ENCODE measurements at regions not wholly inside any gene's neighbourhood (a gene's known extent, or its start where the extent isn't known, plus 50 kb on each side); places are given as distances from the start of the nearest gene placed in this dataset.

DNA sequence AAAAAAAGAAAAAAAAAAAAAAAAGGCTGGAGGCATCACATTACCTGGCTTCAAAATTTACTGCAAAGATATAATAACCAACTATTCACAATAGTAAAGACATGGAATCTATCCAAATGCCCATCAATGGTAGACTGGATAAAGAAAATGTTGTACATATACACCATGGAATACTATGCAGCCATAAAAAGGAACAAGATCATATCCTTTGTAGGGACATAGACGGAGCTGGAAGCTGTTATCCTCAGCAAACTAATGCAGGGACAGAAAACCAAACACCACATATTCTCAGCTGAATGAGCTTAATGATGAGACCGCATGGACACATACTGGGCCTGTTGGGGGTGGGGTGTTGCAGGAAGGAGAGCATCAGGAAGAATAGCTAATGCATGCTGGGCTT lies 330.5 kb downstream of the SRGAP2C start:
- 48% methylated on average over 2 of the region's 2 CpGs for WGBS (ENCODE audit: insufficient coverage, insufficient replicate concordance, low lambda C conversion rate, missing lambda C conversion rate)
- intact Hi-C loops (cut with micrococcal nuclease; ENCODE audit: unreplicated experiment): no loop called here

DNA sequence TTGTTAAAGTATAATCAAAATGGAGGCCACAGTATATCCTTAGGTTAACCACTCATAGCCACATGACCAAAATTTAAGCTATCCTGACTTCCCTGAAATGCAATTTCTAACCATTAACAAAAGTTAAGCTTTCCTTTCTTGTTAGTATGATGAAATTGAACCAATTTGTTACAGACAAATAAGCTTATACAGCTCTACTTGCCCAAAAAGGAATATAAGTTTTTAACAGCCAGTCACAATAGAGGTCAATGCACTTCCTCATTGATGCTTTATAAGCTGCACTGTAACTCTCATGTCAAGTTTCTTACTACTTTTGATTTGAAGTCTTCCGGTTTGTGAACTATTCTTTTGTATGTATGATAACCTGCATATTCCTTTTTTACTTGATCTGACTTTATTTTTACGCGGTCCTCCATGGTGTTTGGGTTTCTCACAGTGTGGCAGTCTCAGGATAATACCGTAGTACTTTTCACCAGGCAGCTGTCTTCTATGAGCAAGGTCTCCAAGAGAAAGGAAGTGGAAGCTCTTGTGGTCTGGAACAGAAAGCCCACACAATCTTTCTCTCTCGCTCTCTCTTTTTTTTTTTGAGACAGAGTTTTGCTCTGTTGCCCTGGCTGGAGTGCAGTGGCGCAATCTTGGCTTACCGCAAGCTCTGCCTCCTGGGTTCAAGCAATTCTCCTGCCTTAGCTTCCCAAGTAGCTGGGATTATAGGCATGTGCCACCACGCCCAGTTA lies 331.6 kb downstream of the SRGAP2C start:
- 6% methylated on average over 7 of the region's 8 CpGs for WGBS (ENCODE audit: insufficient coverage, insufficient replicate concordance, low lambda C conversion rate, missing lambda C conversion rate)
- H3K9ac ChIP-seq (ENCODE audit: control insufficient read depth, insufficient read depth, low read length): no peak overlapping the region
- H3K27me3 ChIP-seq (replicated peaks in 1 of 2; ENCODE audit: control insufficient read depth in 2 of 2, insufficient read depth in 2 of 2, low read length in 1 of 2): peaks cover 0 to 2% of the 10 kb centered on the region in 2 experiments; a peak in 2 of 4 replicates
- CTCF ChIA-PET: interaction anchor here (0.6 kb wide), 1 partner anchor 47 kb away, joined by 3 read pairs; no protein-coding TSS in a partner anchor
- FAIRE-seq: no peak
- in situ Hi-C loops (cut with MboI): no loop called here
- H3K4me1 ChIP-seq (ENCODE audit: control insufficient read depth, insufficient read depth, low read length): no peaks in the 10 kb centered on the region
- H3K9me3 ChIP-seq (replicated peaks; ENCODE audit: control insufficient read depth, insufficient read depth, low read length): peaks cover 1% of the 10 kb centered on the region; the same call in 1 of the 3 replicates
- no peaks in the 10 kb centered on the region for H3K36me3 ChIP-seq (ENCODE audit: control insufficient read depth in 2 of 2, insufficient read depth in 2 of 2, low read length in 1 of 2)
- H3K79me2 ChIP-seq (ENCODE audit: control insufficient read depth, insufficient read depth, low read length): no peaks in the 10 kb centered on the region
- ATAC-seq: peak; percentile 73
- no peak overlapping the region for H3K4me2 ChIP-seq (ENCODE audit: control insufficient read depth, insufficient read depth)
- intact Hi-C loops (cut with micrococcal nuclease; ENCODE audit: unreplicated experiment): no loop called here
- no peaks in the 10 kb centered on the region for H4K20me1 ChIP-seq (ENCODE audit: control insufficient read depth, insufficient read depth)
- no peak for DNase-seq (ENCODE audit: low read depth, low spot score)
- SMC1A ChIA-PET (ENCODE audit: uncharacterized antibody, unreplicated experiment): interaction anchor here (1.1 to 1.3 kb wide), 2 partner anchors 58 to 70 kb away, joined by 3 to 4 read pairs; no protein-coding TSS in a partner anchor
- H3K27ac ChIP-seq (ENCODE audit: control insufficient read depth, insufficient read depth): no peak overlapping the region
- POLR2A ChIA-PET: no interaction called here
- no peak overlapping the region for H3K4me3 ChIP-seq
- no peak overlapping the region for H2AFZ ChIP-seq (ENCODE audit: control insufficient read depth, low read depth, low read length)
- BruUV-seq (replicated peaks): no TSS peak
- RAD21 ChIA-PET (ENCODE audit: unreplicated experiment): interaction anchor here (0.8 kb wide), 1 partner anchor 71 kb away, joined by 4 read pairs; no protein-coding TSS in a partner anchor
- TF ChIP-seq SPI1 (IDR thresholded peaks at IDR 0.05; ENCODE audit: borderline replicate concordance, insufficient read depth, low read depth, low read length): peak; percentile 61; the same call in 1 of the 2 replicates
- no peak for TF ChIP-seq KDM1A (IDR thresholded peaks at IDR 0.05; ENCODE audit: borderline replicate concordance)
- TF ChIP-seq, protein P1, sequence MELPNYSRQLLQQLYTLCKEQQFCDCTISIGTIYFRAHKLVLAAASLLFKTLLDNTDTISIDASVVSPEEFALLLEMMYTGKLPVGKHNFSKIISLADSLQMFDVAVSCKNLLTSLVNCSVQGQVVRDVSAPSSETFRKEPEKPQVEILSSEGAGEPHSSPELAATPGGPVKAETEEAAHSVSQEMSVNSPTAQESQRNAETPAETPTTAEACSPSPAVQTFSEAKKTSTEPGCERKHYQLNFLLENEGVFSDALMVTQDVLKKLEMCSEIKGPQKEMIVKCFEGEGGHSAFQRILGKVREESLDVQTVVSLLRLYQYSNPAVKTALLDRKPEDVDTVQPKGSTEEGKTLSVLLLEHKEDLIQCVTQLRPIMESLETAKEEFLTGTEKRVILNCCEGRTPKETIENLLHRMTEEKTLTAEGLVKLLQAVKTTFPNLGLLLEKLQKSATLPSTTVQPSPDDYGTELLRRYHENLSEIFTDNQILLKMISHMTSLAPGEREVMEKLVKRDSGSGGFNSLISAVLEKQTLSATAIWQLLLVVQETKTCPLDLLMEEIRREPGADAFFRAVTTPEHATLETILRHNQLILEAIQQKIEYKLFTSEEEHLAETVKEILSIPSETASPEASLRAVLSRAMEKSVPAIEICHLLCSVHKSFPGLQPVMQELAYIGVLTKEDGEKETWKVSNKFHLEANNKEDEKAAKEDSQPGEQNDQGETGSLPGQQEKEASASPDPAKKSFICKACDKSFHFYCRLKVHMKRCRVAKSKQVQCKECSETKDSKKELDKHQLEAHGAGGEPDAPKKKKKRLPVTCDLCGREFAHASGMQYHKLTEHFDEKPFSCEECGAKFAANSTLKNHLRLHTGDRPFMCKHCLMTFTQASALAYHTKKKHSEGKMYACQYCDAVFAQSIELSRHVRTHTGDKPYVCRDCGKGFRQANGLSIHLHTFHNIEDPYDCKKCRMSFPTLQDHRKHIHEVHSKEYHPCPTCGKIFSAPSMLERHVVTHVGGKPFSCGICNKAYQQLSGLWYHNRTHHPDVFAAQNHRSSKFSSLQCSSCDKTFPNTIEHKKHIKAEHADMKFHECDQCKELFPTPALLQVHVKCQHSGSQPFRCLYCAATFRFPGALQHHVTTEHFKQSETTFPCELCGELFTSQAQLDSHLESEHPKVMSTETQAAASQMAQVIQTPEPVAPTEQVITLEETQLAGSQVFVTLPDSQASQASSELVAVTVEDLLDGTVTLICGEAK (IDR thresholded peaks at IDR 0.05; ENCODE audit: borderline replicate concordance): no peak
- no peak for TF ChIP-seq POLR2AphosphoS2 (IDR thresholded peaks at IDR 0.05; ENCODE audit: low read depth, low read length)
- TF ChIP-seq ZNF274 (IDR thresholded peaks at IDR 0.05; ENCODE audit: insufficient read depth, insufficient read length): no peak
- no peak for TF ChIP-seq ZNF622 (IDR thresholded peaks at IDR 0.05)
- TF ChIP-seq, protein P2, sequence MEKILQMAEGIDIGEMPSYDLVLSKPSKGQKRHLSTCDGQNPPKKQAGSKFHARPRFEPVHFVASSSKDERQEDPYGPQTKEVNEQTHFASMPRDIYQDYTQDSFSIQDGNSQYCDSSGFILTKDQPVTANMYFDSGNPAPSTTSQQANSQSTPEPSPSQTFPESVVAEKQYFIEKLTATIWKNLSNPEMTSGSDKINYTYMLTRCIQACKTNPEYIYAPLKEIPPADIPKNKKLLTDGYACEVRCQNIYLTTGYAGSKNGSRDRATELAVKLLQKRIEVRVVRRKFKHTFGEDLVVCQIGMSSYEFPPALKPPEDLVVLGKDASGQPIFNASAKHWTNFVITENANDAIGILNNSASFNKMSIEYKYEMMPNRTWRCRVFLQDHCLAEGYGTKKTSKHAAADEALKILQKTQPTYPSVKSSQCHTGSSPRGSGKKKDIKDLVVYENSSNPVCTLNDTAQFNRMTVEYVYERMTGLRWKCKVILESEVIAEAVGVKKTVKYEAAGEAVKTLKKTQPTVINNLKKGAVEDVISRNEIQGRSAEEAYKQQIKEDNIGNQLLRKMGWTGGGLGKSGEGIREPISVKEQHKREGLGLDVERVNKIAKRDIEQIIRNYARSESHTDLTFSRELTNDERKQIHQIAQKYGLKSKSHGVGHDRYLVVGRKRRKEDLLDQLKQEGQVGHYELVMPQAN (conservative IDR thresholded peaks at IDR 0.05): no peak
- no peak for TF ChIP-seq KLF5 (IDR thresholded peaks at IDR 0.05; ENCODE audit: partially characterized antibody)

More for the DNA sequence above, 330.5 kb downstream of the SRGAP2C start:
- RAD21 ChIA-PET (ENCODE audit: unreplicated experiment): no interaction called here
- no peak overlapping the region for H3K9ac ChIP-seq (ENCODE audit: control insufficient read depth, insufficient read depth, low read length)
- H3K79me2 ChIP-seq (ENCODE audit: control insufficient read depth, insufficient read depth, low read length): no peaks in the 10 kb centered on the region
- CTCF ChIA-PET: no interaction called here
- no peaks in the 10 kb centered on the region for H4K20me1 ChIP-seq (ENCODE audit: control insufficient read depth, insufficient read depth)
- H3K36me3 ChIP-seq (ENCODE audit: control insufficient read depth in 2 of 2, insufficient read depth in 2 of 2, low read length in 1 of 2): no peaks in the 10 kb centered on the region
- in situ Hi-C loops (cut with MboI): no loop called here
- SMC1A ChIA-PET (ENCODE audit: uncharacterized antibody, unreplicated experiment): no interaction called here
- no peak overlapping the region for H3K4me2 ChIP-seq (ENCODE audit: control insufficient read depth, insufficient read depth)
- H2AFZ ChIP-seq (ENCODE audit: control insufficient read depth, low read depth, low read length): no peak overlapping the region
- peaks cover 0 to 2% of the 10 kb centered on the region in 2 experiments; a peak in 2 of 4 replicates for H3K27me3 ChIP-seq (replicated peaks in 1 of 2; ENCODE audit: control insufficient read depth in 2 of 2, insufficient read depth in 2 of 2, low read length in 1 of 2)
- H3K9me3 ChIP-seq (replicated peaks; ENCODE audit: control insufficient read depth, insufficient read depth, low read length): peaks cover 1% of the 10 kb centered on the region; the same call in 1 of the 3 replicates
- no TSS peak for BruUV-seq (replicated peaks)
- H3K27ac ChIP-seq (ENCODE audit: control insufficient read depth, insufficient read depth): no peak overlapping the region
- DNase-seq (ENCODE audit: low read depth, low spot score): no peak
- no peaks in the 10 kb centered on the region for H3K4me1 ChIP-seq (ENCODE audit: control insufficient read depth, insufficient read depth, low read length)
- POLR2A ChIA-PET: no interaction called here
- H3K4me3 ChIP-seq: no peak overlapping the region
- no peak for ATAC-seq
- TF ChIP-seq BACH1 (IDR thresholded peaks at IDR 0.05; ENCODE audit: borderline replicate concordance): no peak
- no peak for TF ChIP-seq IKZF2 (IDR thresholded peaks at IDR 0.05)
- TF ChIP-seq ASH2L (IDR thresholded peaks at IDR 0.05; ENCODE audit: borderline replicate concordance, low read depth): no peak
- TF ChIP-seq MTA2 (IDR thresholded peaks at IDR 0.05; ENCODE audit: low read depth): no peak
- TF ChIP-seq MYC (IDR thresholded peaks at IDR 0.05; ENCODE audit: insufficient read depth, insufficient read length, insufficient replicate concordance, low read length, severe bottlenecking): no peak
- FAIRE-seq: no peak
